AG04449 (cell line): ENCODE measurements at regions not wholly inside any gene's neighbourhood (a gene's known extent, or its start where the extent isn't known, plus 50 kb on each side); places are given as distances from the start of the nearest gene placed in this dataset.

Experiments
- CTCF ChIA-PET: fragments of 350-600 bp; formaldehyde crosslinking; extraction: SDS; loops from one replicate; lab custom pipeline; 2021; ENCODE audit warnings: antibody characterized with exemption; lab: Yijun Ruan, JAX
- POLR2A ChIA-PET: fragments of 400-600, 350-600 bp; formaldehyde crosslinking; extraction: SDS; loops from one replicate; lab custom pipeline; 2020; ENCODE audit warnings: antibody characterized with exemption, inconsistent platforms; lab: Yijun Ruan, JAX
- DNase-seq: peaks from one replicate; pipeline ENCODE4 v3.0.0-alpha.2; 2010; ENCODE audit warnings: low read depth, low spot score
- H3K4me3 ChIP-seq: 2 replicates; pipeline ENCODE4 v1.5.1; 2011; ENCODE audit warnings: low read depth, mild to moderate bottlenecking, control low read depth, low read length
- TF ChIP-seq, protein P1 (sequence below): IDR thresholded peaks from one replicate; pipeline ENCODE4 v1.5.1; 2011; ENCODE audit warnings: mild to moderate bottlenecking, moderate library complexity, low read length, control low read depth, inconsistent platforms; ENCODE audit not compliant: insufficient read depth; ENCODE audit errors: missing control alignments

GRCh38 chr10:21194510-21194993 is 297.4 kb upstream of the NEBL start:
- ChIA-PET CTCF (no interaction called here), POLR2A (no interaction called here)
- H3K4me3 ChIP-seq, result no peak overlapping the region
- no peak for DNase-seq
- TF ChIP-seq, protein P1, sequence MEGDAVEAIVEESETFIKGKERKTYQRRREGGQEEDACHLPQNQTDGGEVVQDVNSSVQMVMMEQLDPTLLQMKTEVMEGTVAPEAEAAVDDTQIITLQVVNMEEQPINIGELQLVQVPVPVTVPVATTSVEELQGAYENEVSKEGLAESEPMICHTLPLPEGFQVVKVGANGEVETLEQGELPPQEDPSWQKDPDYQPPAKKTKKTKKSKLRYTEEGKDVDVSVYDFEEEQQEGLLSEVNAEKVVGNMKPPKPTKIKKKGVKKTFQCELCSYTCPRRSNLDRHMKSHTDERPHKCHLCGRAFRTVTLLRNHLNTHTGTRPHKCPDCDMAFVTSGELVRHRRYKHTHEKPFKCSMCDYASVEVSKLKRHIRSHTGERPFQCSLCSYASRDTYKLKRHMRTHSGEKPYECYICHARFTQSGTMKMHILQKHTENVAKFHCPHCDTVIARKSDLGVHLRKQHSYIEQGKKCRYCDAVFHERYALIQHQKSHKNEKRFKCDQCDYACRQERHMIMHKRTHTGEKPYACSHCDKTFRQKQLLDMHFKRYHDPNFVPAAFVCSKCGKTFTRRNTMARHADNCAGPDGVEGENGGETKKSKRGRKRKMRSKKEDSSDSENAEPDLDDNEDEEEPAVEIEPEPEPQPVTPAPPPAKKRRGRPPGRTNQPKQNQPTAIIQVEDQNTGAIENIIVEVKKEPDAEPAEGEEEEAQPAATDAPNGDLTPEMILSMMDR, result no peak

GRCh38 chr10:21193196-21193595 is 296.1 kb upstream of the NEBL start:
- POLR2A ChIA-PET, result no interaction called here
- no peak overlapping the region for H3K4me3 ChIP-seq
- no peak for DNase-seq
- CTCF ChIA-PET, result no interaction called here
- TF ChIP-seq, protein P1, result no peak

GRCh38 chr10:21191512-21191911 is 294.4 kb upstream of the NEBL start:
- ChIA-PET POLR2A (no interaction called here), CTCF (no interaction called here)
- DNase-seq, result no peak

DNA sequence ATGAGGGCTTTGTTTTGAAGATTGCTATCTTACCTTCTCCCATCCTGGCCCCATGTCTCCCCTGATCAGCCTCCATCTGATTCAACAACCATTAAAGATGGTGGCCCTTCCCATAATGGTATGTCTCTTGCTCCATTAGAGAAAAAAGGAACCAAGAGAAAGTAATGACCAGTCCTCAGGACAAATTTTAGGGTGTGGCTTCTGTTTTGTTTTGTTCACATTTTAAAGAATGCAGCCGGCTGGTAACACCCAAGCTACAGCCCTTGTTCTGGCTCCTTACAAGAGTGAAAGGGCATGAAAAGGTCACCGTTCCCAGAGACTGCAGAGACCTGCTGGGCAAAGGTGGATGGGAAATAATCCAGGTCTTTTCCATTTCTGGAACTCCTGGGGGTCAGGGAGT is 287.9 kb upstream of the NEBL start:
- TF ChIP-seq, protein P1, result no peak
- no peak for DNase-seq
- CTCF ChIA-PET, result no interaction called here
- POLR2A ChIA-PET, result no interaction called here
- no peak overlapping the region for H3K4me3 ChIP-seq

More at GRCh38 chr10:21191512-21191911, 294.4 kb upstream of the NEBL start:
- TF ChIP-seq, protein P1, result no peak
- H3K4me3 ChIP-seq, result no peak overlapping the region

DNA sequence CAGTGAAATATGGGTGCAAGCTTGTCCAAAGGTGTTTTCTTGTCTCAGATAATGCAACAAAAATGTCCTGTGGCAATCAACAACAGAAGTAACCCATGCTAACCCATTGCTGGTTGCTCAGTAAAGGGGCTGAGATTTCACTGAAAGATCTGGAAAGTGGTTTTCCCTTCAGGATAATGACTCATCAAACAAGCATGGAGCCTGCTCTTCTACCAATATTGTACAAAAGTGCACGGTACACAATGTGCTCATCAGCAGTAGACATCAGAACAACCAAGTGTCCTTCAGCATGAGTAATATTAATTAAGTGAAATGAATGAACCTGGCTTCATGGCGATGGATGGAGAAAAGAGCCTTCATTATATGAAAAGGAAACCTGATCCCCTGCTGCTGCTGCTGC is 287.1 kb upstream of the NEBL start:
- no peak overlapping the region for H3K4me3 ChIP-seq
- no peak for DNase-seq
- ChIA-PET POLR2A (no interaction called here), CTCF (no interaction called here)
- TF ChIP-seq, protein P1, result no peak

DNA sequence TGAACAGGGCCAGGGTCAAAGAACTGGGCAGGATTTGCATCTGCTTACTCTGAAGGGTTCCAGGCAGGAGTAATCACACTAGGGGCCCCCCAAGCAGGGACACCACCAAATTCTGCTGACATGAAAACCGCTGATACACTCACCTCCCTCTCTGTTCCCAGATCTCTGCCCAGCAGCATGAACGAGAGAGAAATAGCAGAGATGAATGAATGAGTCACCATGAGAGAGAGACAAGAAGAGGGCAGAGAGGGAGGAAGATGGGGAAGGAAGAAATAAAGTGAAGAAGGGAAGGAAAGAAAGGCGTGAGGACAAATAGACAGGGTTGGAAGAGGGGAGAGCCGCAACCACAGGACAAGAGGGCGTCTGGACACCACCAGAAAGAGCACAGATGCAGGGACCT is 285.9 kb upstream of the NEBL start:
- ChIA-PET CTCF (no interaction called here), POLR2A (no interaction called here)
- DNase-seq, result no peak
- H3K4me3 ChIP-seq, result no peak overlapping the region
- TF ChIP-seq, protein P1, result no peak
